ENCODE measurements at regions not wholly inside any gene's neighbourhood (a gene's known extent, or its start where the extent isn't known, plus 50 kb on each side); places are given as distances from the start of the nearest gene placed in this dataset.

DNA sequence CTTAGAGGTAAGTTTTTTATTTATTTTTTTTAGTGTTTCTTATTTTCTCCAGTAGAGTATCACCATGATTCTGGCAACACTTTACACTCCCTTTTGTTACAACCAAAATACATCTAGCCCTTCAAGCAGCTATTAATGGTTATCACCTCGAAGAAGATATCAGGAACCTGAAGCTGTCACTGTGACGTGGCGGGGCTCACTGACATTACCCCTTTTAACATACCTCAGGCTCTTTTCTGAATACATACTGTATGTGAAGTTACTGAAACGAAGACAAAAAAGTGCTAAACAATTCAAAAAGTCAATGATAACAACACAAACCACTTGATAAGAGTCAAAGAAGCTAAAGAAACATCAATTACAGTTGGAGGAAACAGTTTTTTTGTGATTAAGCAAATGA, 1218.7 kb downstream of the EFNB2 start:
- TF ChIP-seq, protein P1, sequence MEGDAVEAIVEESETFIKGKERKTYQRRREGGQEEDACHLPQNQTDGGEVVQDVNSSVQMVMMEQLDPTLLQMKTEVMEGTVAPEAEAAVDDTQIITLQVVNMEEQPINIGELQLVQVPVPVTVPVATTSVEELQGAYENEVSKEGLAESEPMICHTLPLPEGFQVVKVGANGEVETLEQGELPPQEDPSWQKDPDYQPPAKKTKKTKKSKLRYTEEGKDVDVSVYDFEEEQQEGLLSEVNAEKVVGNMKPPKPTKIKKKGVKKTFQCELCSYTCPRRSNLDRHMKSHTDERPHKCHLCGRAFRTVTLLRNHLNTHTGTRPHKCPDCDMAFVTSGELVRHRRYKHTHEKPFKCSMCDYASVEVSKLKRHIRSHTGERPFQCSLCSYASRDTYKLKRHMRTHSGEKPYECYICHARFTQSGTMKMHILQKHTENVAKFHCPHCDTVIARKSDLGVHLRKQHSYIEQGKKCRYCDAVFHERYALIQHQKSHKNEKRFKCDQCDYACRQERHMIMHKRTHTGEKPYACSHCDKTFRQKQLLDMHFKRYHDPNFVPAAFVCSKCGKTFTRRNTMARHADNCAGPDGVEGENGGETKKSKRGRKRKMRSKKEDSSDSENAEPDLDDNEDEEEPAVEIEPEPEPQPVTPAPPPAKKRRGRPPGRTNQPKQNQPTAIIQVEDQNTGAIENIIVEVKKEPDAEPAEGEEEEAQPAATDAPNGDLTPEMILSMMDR (conservative IDR thresholded peaks at IDR 0.05; ENCODE audit: low read depth, low read length) = no peak
- no peak for TF ChIP-seq EZH2phosphoT487 (IDR thresholded peaks at IDR 0.05; ENCODE audit: borderline replicate concordance, low read length)
